T-helper 1 cell treated with Interleukin-12 subunit alpha and Interleukin-12 subunit beta and Interleukin-4 antibody, amounts not matched to agents 30 μg/mL and 1 μg/mL, for 36 hours (primary cell): ENCODE measurements at regions not wholly inside any gene's neighbourhood (a gene's known extent, or its start where the extent isn't known, plus 50 kb on each side); places are given as distances from the start of the nearest gene placed in this dataset.
A peak's percentile ranks its signal among the peaks of the same experiment; 100 is the strongest.
"Not testable (repeated sequence)": the region's sequence is repeated elsewhere in the genome, so short reads cannot be mapped to it uniquely, and the experiment has no call there.

ENCODE experiments used
- H3K27ac Mint-ChIP-seq: one replicate; pipeline ENCODE4 v1.8.0; 2021; ENCODE audit warnings: mild to moderate bottlenecking, mixed read lengths
- H3K27me3 Mint-ChIP-seq: one replicate; pipeline ENCODE4 v1.8.0; 2021; ENCODE audit warnings: low read depth, mixed read lengths
- H3K36me3 Mint-ChIP-seq: one replicate; pipeline ENCODE4 v1.8.0; 2021; ENCODE audit warnings: low read depth, mixed read lengths
- H3K4me1 Mint-ChIP-seq: one replicate; pipeline ENCODE4 v1.8.0; 2021; ENCODE audit warnings: low read depth, mixed read lengths
- H3K4me3 Mint-ChIP-seq: one replicate; pipeline ENCODE4 v1.8.0; 2021; ENCODE audit warnings: mild to moderate bottlenecking, moderate library complexity, mixed read lengths
- H3K9me3 Mint-ChIP-seq: one replicate; pipeline ENCODE4 v1.8.0; 2021; ENCODE audit warnings: mixed read lengths

DNA sequence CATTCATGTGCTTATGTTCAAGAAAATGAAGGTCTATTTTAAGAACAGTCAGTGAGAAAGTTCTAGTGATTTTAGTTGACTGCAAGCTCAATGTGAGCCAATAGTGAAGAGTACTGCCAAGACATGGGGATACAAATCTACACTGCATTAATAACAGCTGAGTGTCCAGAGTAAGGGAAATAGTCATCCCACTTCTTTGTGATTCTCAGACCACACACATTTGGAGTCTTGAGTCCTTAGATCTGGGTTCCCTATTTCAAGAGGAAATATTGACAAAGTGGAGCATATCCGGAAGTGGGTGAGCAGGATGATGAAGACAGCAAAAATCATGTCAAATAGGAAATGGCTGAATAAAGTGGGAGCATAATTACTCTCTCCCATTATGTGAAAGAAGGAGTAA lies 171.1 kb downstream of the LARP7 start:
- Mint-ChIP-seq H3K27me3 (peaks cover 4% of the 10 kb centered on the region), H3K36me3 (no peaks in the 10 kb centered on the region), H3K9me3 (no peaks in the 10 kb centered on the region), H3K4me3 (no peak overlapping the region), H3K27ac (no peak overlapping the region), H3K4me1 (no peaks in the 10 kb centered on the region)

DNA sequence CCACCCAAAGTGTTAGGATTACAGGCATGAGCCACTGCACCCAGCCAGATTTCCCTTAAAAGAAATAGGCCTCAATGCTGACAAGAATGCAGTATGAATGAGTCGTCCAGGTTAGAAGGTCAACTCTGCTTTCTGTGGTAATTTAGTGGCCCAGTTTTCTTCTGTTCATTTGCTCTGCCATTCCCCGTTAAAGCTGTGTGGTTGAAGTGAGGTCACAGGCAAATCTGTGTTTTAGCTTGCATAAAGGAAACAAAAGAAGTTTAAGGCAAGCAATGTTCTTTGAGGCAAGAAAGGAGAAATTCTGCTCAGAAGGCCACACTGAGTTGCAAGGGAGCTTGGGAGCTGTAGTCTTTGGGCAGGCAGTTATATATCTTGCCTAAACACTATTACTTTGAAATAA lies 176.8 kb downstream of the LARP7 start:
- no peak overlapping the region for H3K4me3 Mint-ChIP-seq
- peaks cover 10% of the 10 kb centered on the region for H3K4me1 Mint-ChIP-seq
- peaks cover 5% of the 10 kb centered on the region for H3K27me3 Mint-ChIP-seq
- no peaks in the 10 kb centered on the region for H3K36me3 Mint-ChIP-seq
- H3K9me3 Mint-ChIP-seq, result no peaks in the 10 kb centered on the region
- H3K27ac Mint-ChIP-seq, result no peak overlapping the region

DNA sequence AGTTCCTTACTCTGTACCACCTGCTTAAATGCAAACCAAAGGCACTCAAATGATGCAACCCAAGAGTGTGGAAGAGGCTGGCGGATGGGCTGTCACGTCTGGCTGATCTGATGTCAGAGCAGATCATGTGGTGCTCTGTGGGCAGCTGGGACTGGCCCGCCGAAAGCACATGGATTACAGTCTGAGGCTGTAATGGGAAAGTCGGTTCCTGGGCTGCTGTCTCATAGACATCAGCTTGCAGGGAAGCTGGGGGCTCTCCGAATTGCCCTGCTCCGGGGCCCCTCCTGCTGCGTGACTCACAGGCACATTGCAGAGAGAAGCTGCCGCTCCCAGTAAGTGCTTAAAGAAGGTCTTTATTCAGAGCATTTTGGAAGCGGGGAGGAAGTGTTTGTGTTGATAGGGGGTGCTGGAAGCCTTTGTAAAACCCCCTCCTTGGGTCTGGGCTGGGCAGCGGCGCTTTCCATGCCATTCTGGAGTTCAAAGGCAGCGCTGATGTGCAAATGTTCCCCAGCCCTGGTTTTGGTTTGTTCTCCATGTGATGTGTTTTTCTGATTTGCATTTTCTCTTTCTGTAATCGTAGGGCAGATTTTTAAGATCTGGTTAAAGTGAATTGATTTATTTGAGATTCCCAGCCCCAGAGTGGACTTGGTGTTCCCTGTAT lies 181.1 kb downstream of the LARP7 start:
- H3K36me3 Mint-ChIP-seq, result no peaks in the 10 kb centered on the region
- peak overlapping the region; percentile 84 for H3K27ac Mint-ChIP-seq
- H3K4me1 Mint-ChIP-seq, result peaks cover 16% of the 10 kb centered on the region
- H3K27me3 Mint-ChIP-seq, result peaks cover 5% of the 10 kb centered on the region
- H3K9me3 Mint-ChIP-seq, result no peaks in the 10 kb centered on the region
- H3K4me3 Mint-ChIP-seq, result peak overlapping the region; percentile 86

DNA sequence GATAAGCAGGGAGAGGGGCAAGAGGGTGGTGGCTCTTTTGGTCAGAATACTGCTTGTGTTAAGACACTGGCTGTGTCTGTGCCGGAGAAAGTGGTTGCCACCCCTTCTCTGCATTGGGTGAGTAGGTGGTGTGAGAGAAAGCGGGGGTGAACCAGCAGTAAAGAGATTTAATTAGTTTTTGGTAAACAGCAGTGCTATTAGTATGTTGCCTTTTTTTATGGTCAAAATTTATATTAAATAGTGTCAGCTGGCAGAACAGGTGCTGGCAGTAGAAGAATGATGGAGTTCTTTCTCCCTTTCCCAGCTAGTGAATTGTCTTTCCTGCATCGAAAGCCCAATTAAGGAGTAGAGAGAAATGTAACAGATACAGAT lies 181.6 kb downstream of the LARP7 start:
- no peaks in the 10 kb centered on the region for H3K9me3 Mint-ChIP-seq

DNA sequence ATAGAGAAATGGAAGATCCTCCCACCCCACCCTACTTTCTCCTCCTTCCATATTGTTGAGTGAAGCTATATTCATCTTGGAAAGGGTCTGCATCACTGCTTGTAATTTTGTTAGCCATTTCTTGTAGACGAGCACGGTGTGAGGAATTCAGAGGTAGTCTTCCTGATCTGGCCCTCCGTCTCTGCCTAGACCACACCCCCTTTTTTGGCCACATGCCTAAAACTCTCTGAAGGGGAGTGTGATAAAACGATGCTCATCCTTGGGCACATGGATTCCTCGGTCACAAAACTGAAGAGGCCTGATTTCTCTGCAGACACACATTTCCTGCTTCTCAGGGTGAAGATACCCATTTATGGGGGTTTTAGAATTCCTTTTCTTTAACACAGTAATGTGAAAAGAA lies 182.8 kb downstream of the LARP7 start:
- H3K27ac Mint-ChIP-seq, result no peak overlapping the region

More for the DNA sequence above, 181.6 kb downstream of the LARP7 start:
- H3K27me3 Mint-ChIP-seq, result peaks cover 5% of the 10 kb centered on the region
- H3K4me1 Mint-ChIP-seq, result peaks cover 16% of the 10 kb centered on the region
- peak overlapping the region; percentile 84 for H3K27ac Mint-ChIP-seq
- H3K4me3 Mint-ChIP-seq, result peak overlapping the region; percentile 86
- no peaks in the 10 kb centered on the region for H3K36me3 Mint-ChIP-seq

DNA sequence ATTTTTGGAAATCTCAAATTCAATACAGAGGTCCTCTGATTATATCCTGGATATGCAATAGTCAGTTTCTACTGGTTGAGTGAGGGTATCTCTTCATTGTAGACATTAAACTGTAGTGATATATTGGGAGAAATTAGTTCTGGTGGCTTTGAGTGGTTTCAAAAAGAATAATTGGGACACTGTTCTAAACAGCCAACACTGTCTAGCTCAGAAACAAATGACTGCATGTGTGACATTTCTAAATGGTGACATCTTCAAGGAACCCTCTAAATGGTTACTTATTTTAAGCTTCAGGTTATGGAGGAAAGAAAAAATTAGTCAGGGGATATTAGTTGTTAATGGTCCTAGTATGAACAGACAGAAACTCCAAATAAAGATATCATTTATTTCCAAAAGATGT lies 186.2 kb downstream of the LARP7 start:
- Mint-ChIP-seq H3K36me3 (no peaks in the 10 kb centered on the region), H3K4me1 (peaks cover 10% of the 10 kb centered on the region), H3K4me3 (no peak overlapping the region), H3K9me3 (no peaks in the 10 kb centered on the region), H3K27me3 (peaks cover 5% of the 10 kb centered on the region), H3K27ac (no peak overlapping the region)

More for the DNA sequence above, 182.8 kb downstream of the LARP7 start:
- Mint-ChIP-seq H3K27me3 (peaks cover 5% of the 10 kb centered on the region), H3K36me3 (no peaks in the 10 kb centered on the region), H3K4me1 (peaks cover 16% of the 10 kb centered on the region), H3K9me3 (no peaks in the 10 kb centered on the region), H3K4me3 (no peak overlapping the region)

DNA sequence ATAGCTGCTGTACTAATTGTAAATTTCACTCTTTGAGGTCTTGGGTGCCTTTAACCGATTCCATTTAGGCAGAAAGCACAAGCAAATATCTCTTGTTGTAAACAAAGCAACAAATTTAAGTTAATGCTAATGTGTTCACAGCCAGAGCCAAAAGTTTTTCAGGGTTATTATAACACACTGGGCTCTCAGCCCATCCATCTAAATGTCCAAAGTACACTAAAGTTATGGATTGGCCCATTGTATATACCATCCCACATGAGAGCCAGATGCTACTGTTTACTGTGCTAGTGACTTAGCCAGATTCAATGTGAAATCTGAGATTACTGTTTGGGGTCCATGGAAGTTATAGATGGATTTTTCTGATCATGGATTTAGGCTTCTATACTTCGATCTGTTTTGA lies 186.7 kb downstream of the LARP7 start:
- Mint-ChIP-seq H3K9me3 (no peaks in the 10 kb centered on the region), H3K27me3 (peaks cover under 1% of the 10 kb centered on the region)

DNA sequence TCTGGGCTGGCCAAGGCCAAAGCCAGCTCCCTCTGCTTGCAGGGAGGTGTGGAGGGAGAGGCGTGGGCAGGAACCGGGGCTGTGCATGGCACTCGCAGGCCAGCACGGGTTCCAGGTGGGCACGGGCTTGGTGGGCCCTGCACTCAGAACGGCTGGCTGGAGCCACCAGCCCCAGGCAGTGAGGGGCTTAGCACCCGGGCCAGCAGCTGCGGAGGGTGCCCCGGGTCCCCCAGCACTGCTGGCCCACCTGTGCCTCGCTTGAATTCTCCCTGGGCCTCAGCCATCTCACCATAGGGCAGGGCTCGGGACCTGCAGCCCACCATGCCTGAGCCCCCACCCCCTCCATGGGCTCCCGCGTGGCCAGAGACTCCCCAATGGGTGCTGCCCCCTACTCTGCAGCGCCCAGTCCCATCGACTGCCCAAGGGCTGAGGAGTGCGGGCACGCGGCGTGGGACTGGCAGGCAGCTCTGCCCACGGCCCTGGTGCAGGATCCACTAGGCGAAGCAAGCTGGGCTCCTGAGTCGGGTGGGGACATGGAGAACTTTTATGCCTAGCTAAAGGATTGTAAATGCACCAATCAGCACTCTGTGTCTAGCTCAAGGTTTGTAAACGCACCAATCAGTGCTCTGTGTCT lies 193.9 kb downstream of the LARP7 start:
- no peaks in the 10 kb centered on the region for H3K4me1 Mint-ChIP-seq
- H3K4me3 Mint-ChIP-seq, result no peak overlapping the region
- no peaks in the 10 kb centered on the region for H3K27me3 Mint-ChIP-seq
- H3K27ac Mint-ChIP-seq, result no peak overlapping the region
- no peaks in the 10 kb centered on the region for H3K36me3 Mint-ChIP-seq
- H3K9me3 Mint-ChIP-seq, result no peaks in the 10 kb centered on the region

More for the DNA sequence above, 186.7 kb downstream of the LARP7 start:
- Mint-ChIP-seq H3K4me3 (no peak overlapping the region), H3K27ac (no peak overlapping the region), H3K4me1 (peaks cover 6% of the 10 kb centered on the region), H3K36me3 (no peaks in the 10 kb centered on the region)

DNA sequence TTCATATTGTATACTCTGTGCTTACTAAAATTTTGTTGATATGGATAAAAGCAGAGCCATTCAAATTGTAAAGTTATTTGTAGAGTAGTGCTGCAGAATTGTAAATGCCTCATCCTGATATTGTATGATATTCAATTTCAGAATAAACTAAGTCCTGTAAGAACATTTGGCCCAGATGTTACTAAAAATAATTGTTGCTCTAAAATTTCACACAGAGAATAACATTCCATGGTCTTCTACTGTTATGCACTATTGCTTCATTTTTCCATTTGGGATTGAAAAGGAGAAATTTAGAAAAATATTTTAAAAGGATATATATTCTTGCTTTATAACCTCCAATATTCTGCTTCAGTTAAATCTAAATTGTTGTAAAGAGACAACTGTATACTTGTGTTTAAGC lies 195.6 kb downstream of the LARP7 start:
- Mint-ChIP-seq H3K27me3 (no peaks in the 10 kb centered on the region), H3K4me3 (no peak overlapping the region), H3K36me3 (no peaks in the 10 kb centered on the region), H3K9me3 (no peaks in the 10 kb centered on the region), H3K27ac (no peak overlapping the region), H3K4me1 (no peaks in the 10 kb centered on the region)

DNA sequence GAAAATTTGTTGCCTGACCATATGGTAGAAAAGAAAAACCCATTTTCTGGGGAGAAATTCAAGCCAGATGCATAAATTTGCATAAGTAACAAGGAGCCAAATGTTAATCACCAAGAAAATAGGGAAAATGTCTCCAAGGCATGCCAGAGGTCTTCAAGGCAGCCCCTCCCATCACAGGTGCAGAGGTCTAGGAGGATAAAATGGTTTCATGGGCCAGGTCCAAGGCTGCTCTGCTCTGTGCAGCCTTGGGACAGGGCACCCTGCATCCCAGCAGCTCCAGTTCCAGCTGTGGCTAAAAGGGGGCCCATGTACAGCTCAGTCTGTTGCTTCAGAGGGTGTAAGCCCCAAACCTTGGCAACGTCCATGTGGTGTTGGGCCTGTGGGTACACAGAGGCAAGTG lies 200.0 kb downstream of the LARP7 start:
- H3K9me3 Mint-ChIP-seq, result no peaks in the 10 kb centered on the region
- H3K27ac Mint-ChIP-seq, result no peak overlapping the region
- no peaks in the 10 kb centered on the region for H3K36me3 Mint-ChIP-seq
- H3K27me3 Mint-ChIP-seq, result no peaks in the 10 kb centered on the region
- no peak overlapping the region for H3K4me3 Mint-ChIP-seq
- no peaks in the 10 kb centered on the region for H3K4me1 Mint-ChIP-seq

DNA sequence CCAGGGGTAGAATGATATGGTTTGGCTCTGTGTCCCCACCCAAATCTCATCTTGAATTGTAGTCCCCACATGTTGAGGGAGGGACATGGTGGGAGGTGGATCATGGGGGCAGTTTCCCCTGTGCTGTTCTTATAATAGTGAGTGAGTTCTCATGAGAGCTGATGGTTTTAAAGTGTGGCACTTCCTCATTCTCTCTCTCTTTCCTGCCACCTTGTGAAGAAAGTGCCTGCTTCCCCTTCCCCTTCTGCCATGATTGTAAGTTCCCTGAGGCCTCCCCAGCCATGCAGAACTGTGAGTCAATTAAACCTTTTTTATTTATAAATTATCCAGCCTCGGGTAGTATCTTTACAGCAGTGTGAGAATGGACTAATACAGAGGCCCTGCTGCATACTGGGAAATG lies 201.1 kb downstream of the LARP7 start:
- not testable (repeated sequence) for H3K4me1 Mint-ChIP-seq, H3K4me3 Mint-ChIP-seq, H3K9me3 Mint-ChIP-seq, H3K27ac Mint-ChIP-seq, H3K36me3 Mint-ChIP-seq, H3K27me3 Mint-ChIP-seq

DNA sequence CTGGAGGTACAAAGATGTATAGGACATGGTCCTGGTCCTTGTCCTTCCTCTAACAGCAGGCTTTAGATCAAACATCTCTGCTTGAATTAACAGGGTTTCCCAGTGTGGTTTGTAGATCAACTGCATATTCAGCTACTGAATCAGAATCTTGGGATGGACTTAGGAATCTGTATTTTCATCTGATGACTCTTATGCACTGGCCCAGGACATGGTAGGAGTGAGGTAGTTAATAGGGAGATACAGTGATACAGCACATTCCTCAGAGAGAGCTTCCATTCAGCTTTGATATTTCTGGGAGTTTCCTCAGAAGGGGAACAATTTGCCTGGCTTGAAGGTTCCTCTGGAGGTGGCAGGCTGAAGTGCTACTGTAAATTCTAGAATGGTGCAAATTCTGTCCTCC lies 203.1 kb downstream of the LARP7 start:
- Mint-ChIP-seq H3K27ac (no peak overlapping the region), H3K36me3 (no peaks in the 10 kb centered on the region), H3K4me3 (no peak overlapping the region)

DNA sequence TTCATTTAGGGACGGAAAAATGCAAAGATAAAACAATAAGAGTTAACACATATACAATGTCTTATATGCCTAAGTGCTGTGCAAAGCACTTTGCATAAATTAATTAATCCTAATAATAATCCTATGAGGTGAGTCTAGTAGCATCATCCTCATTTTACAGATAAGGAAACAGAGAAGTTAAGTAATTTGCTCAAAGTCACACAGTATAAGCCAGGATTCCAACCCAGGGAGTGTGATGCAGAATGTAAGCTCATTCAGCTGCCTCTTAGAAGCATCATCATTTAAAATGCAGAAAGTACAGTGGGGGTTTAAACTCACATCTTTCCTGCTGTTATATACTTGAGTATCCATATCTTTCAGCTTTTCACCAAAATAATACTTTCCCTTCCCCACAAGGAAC lies 203.7 kb downstream of the LARP7 start:
- peaks cover 5% of the 10 kb centered on the region for H3K27me3 Mint-ChIP-seq
- no peak overlapping the region for H3K27ac Mint-ChIP-seq
- H3K36me3 Mint-ChIP-seq, result no peaks in the 10 kb centered on the region
- no peak overlapping the region for H3K4me3 Mint-ChIP-seq
- H3K4me1 Mint-ChIP-seq, result no peaks in the 10 kb centered on the region
- no peaks in the 10 kb centered on the region for H3K9me3 Mint-ChIP-seq

More for the DNA sequence above, 203.1 kb downstream of the LARP7 start:
- H3K4me1 Mint-ChIP-seq, result no peaks in the 10 kb centered on the region
- peaks cover 5% of the 10 kb centered on the region for H3K27me3 Mint-ChIP-seq
- H3K9me3 Mint-ChIP-seq, result no peaks in the 10 kb centered on the region

DNA sequence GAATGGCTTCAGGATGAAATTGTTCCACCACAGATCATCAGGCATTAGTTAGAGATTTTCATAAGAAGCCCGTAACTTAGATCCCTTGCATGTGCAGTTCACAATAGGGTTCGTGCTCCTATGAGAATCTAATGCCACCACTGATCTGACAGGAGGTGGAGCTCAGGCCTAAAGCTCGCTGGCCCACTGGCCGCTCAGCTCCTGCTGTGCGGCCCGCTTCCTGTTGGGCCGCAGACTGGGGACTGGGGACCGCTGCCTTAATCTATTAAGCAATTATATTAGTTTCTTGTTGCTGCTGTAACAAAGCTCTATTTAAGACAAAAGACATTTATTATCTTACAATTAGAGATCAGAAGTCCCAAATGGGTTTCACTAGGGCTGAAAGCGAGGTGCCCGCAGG lies 205.6 kb downstream of the LARP7 start:
- no peaks in the 10 kb centered on the region for H3K36me3 Mint-ChIP-seq
- no peaks in the 10 kb centered on the region for H3K4me1 Mint-ChIP-seq
- no peak overlapping the region for H3K4me3 Mint-ChIP-seq
- H3K27ac Mint-ChIP-seq, result no peak overlapping the region
- peaks cover 5% of the 10 kb centered on the region for H3K27me3 Mint-ChIP-seq
- no peaks in the 10 kb centered on the region for H3K9me3 Mint-ChIP-seq

DNA sequence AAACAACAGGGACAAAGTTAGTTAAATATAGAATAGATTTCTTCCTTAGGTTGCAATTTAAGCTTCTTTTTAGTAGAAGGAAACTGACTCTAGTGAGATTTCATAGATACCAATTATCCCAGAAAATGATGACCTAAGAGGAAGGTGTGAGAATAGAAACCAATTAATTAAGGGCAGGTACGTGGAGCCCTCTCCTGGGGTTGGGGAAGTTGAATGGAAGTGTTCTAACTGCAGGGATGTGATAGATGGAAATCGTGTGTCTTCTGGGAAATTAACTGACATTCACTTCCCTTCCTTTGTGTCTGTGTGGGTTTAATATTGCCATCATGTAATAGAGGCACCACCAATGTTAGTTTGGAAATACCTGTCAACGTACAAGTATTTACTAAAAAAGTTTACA lies 204.1 kb upstream of the ANK2 start:
- H3K27me3 Mint-ChIP-seq, result peaks cover 5% of the 10 kb centered on the region
- H3K36me3 Mint-ChIP-seq, result no peaks in the 10 kb centered on the region
- no peak overlapping the region for H3K4me3 Mint-ChIP-seq
- H3K9me3 Mint-ChIP-seq, result no peaks in the 10 kb centered on the region
- no peaks in the 10 kb centered on the region for H3K4me1 Mint-ChIP-seq
- H3K27ac Mint-ChIP-seq, result no peak overlapping the region
